Cerebellar nuclear complex (tissue), 1 donor: ENCODE measurements at regions not wholly inside any gene's neighbourhood (a gene's known extent, or its start where the extent isn't known, plus 50 kb on each side); places are given as distances from the start of the nearest gene placed in this dataset.
"Not testable (repeated sequence)": the region's sequence is repeated elsewhere in the genome, so short reads cannot be mapped to it uniquely, and the experiment has no call there.

Source experiments
- DNase-seq, 2 experiments: peaks; one replicate each; lab custom pipeline; 2025; lab: John Stamatoyannopoulos, UW

DNA sequence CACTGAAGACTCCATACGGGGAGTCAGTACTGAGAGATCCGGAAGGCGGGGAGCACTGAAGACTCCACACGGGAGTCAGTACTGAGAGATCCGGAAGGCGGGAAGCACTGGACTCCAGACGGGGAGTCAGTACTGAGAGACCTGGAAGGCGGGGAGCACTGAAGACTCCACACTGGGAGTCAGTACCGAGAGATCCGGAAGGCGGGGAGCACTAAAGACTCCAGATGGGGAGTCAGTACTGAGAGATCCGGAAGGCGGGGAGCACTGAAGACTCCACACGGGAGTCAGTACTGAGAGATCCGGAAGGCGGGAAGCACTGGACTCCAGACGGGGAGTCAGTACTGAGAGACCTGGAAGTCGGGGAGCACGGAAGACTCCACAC, 77.2 kb downstream of the DLL1 start:
- not testable (repeated sequence) for DNase-seq

DNA sequence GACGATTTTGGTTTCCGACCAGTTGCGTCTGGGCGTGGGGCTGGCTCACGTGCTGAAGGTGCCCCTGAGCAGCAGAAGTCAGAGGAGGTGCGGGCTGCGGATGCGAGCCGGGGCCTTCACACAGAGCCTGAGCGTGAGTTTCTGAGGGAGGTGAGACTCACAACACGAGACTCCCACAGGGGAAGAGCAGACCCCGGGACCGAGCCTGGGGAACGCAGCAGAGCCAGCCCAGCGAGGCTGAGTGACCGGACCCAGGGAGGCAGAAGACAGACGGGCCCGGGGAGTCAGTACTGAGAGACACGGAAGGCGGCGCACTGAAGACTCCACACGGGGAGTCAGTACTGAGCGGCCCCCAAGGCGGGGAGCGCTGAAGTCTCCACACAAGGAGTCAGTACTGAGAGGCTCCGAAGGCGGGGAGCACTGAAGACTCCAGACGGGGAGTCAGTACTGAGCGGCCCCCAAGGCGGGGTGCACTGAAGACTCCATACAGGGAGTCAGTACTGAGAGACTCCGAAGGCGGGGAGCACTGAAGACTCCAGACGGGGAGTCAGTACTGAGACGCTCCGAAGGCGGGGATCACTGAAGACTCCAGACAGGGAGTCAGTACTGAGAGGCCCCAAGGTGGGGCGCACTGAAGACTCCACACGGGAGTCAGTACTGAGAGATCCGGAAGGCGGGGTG, 77.8 kb downstream of the DLL1 start:
- no peak for DNase-seq

DNA sequence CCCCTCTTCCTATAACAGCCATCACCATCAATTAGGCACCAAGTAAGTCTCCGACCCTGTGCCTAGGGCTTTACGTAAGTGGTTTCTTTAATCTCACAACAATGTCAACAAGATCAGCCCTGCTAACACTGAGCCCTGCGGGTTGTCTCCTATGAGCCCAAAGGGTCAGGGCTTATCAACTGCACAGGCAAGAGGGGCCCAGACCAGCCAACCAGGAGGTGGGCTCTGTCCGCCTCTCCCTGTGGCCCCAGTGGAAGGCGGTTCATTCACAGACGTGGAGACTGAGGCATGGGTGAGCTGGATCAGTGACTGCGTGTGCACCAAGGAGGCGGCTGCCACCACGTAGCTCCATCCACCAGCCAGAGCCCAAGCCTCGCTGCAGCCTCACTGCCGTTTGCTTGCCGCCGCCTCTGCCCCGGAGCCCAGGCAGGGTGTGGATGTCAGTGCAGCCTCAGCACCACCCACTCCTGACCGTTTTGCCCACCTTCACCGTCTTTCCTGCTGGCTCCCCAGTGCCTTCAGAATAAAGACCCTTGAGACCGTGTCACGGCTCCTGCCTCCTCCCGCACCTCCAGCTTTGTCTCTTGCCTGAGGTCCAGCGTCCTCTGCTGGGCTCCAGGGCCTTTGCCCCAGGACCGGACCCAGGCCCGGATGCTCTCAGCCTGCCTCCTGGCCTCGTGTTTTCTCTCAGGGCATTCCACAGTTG, 78.7 kb downstream of the DLL1 start:
- no peak for DNase-seq

DNA sequence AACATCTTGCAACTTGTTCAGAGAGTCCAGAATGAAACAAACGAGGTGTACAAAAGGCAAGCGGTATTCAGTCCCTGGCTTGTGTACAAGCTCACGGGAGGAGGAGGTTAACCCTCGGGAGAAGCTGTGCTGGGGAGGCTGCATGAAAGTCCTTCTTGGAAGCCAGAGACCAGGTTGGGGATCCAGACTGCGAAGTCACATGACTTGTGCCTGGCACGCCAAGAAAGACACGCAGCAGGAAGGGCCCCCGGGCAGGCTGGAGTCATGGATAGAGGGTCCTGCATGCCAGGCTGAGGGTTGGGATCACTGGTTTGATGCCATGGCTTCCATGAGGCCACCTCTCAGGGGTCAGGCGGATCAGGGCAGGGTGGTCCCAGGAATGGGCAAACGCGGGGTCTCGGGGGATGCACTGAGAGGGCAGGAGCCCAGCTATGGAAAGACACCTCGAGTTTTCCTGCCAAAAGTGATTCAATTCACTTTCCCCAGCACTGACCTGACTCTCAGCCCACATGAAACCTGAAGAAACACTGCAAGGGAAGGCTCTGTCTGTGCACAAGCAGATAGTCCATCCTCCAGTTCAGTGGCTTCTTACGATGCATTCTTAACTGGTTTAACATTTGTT, 79.4 kb downstream of the DLL1 start:
- no peak for DNase-seq

DNA sequence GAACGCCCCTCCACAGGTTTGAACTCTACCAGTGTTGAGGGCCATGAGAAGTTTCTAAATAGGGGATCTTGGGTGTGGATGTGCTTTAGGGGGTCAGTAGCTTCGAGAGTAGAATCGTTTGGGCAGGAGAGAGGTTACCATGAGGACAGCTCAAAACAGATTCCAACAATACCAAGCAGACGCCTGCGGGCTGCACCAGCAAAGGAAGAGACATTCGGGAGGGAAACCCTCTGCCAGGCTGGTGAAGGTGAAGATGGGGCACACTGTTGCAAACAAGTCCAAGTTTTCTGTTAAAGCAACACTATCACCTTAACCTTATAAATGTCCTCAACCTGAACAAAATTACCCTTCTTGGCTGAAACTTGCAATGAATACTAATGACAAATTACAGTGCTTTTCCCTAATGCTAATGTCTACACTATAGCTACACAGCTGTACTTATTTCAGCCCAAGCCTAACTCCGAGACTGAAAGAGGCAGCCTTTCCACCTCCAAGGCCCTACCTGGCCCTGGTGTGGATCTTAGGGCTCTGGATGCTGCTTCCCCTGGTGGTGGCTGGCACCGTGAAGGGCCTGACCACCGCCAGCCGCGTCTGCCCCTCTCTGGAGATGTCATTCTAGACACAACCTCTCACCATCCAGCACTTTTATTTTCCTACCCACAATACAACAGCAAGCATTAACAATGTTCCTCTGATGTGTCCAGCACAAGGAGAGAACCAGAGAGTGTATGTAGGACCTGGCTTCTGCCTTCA, 80.1 kb downstream of the DLL1 start:
- DNase-seq: no peak

DNA sequence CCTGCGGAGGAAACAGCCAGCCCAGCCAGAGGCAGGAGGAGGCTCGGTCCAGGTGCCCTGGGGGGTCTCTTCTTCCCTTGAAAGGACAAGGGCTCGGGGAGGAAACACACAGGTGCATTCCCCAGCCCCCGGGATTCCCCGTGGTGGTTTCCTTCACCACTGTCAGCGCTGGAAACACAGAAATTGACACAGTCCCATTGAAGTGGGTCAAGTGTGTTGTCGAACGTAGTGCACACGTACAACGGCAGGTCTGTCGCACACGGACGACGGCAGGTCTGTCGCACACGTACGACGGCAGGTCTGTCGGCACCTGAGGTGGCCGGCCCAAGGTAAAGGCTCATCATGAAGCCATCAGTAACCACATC, 80.9 kb downstream of the DLL1 start:
- DNase-seq: no peak

DNA sequence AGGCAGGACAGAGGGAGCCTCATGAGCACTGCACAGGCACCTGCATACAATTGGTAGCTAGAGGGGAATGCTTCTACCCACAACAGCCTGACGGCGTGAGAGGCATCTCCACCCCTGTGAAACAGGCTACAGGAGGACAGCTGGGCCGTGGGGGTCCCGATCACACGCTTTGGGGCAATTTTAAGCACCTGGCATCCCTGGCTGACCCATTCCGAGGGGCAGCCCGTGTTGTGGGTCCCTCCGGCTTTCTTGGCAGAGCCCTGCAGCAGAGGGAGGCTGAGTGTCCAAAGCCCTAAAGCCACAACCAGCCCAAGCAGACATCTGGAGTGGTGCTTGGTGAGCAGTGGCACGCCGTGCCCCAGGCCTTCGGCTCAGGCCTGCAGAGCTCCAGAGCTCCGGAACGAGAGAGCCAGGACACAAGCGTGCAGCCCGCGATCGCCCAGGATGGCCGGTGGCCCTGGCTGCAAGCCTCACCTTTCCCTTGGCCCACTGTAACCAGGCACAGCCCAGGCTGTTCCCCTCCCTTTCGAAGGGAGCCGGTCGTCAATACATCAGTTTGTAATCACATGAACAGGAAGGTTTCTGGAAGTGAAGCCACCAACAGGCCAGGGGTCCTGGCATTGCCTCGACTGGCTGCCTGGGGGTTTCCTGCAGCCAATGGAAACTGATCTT, 81.4 kb downstream of the DLL1 start:
- DNase-seq: no peak

DNA sequence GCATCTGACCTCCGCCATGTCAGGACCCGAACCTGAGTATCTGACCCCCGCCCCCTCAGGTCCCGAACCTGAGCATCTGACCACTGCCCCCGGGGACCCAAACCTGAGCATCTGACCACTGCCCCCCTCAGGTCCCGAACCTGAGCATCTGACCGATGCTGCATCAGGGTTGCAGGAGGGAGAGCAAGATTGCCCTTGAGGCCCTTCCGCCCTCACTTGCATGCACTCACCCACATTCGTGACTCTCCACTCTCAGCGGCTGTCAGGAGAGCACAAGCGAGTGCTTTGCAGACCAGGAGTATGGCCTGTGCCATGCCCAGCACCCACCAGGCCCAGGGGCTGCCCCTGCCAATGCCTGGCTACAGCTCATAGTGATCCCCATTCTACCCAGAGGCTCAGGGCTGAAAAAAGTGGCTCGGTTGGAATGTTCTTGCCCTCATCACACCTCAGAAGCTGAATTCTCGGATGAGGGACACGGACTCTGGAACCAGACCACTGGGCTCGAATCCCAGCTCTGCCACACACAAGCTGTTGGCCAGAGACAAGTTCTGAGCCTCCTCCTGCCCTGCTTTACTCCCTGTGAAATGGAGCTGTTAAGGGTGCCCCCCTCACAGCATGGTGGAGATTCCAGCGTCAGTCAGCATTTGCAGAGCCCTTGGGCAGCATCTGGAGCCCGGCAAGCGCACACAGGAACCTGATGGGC, 82.1 kb downstream of the DLL1 start:
- no peak for DNase-seq

DNA sequence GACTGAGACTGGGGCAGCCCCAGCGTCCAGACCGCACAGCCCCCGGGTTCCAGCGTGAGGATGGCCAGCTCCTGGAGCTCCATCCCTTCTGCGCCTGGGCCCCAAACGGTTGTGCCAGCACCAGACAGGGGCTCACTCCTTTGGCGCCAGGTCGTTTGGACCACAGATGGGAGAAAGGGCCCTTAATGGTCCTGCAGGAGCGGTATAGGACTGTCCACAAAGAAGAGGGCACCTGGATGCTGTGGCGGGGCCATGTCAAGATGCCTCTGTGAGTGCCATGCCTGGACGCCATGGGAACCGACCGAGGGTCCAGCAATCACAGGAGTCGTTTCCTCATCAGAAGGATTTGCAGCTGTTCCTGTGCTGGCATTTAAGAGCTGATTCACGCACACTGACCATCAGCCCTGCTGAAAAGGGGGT, 82.7 kb downstream of the DLL1 start:
- DNase-seq: no peak

DNA sequence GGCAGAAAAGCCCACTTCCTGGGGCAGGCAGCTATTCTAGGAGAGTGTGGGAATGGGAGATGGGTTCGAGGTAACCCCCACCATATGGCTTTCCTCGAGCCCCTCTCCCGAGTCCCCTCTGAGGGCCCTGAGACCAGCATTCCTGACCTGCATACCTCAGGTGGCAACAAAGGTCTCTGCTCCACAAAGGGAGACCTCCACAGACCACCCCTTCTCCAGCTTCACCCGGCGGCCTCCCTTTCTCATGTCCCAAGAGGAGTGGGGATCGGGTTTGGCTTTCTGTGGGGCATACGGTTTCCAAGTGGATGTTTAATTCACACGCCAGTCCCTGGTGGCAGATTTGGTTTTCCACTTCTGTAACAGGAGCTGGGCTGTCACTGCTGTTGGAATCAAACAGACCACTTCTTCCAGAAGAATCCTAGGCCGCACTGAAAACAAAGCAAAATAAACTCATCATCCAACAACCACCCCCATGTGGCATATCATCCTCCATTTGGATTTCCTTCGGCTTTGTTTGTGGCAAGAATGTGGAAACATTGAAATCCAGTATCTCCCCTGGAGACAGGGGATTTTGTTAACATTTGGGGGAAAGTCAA, 83.2 kb downstream of the DLL1 start:
- DNase-seq: no peak

DNA sequence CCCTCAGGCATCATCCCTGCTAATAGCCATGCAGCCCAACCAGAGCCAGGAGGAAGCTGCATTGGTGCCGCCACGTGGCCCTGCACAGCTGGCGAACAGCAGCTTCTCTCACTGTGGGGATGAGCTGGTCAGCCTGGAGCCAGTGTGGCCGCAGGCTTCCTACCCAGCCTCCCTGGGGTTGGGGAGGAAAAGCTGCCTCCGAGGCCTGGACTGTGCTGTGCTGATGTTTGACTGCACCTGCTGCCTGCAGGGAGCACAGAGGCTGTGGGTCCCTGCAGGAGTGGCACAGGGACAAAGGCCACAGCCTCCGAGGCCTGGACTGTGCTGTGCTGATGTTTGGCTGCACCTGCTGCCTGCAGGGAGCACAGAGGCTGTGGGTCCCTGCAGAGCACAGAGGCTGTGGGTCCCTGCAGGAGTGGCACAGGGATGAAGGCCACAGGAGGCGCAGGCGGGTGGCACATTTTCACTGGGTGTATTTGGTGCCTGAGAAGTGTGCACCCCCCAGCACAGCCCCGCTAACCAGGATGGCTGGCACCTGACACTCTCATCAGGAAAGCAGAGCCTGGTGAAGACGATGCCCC, 83.9 kb downstream of the DLL1 start:
- no peak for DNase-seq

DNA sequence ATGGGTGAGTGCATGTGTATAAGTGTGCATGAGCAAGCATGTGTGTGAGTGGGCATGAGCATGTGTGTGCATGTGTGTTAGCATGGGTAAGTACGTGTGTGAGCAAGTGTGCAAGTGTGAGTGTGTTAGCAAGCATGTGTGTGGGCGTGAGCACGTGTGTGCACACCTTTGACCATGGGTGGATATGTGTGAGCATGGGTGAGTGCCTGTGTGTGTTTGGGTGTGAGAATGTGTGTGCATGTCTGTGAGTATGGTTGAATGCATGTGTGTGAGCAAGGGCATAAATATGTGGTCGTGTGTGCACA, 84.6 kb downstream of the DLL1 start:
- DNase-seq: no peak

DNA sequence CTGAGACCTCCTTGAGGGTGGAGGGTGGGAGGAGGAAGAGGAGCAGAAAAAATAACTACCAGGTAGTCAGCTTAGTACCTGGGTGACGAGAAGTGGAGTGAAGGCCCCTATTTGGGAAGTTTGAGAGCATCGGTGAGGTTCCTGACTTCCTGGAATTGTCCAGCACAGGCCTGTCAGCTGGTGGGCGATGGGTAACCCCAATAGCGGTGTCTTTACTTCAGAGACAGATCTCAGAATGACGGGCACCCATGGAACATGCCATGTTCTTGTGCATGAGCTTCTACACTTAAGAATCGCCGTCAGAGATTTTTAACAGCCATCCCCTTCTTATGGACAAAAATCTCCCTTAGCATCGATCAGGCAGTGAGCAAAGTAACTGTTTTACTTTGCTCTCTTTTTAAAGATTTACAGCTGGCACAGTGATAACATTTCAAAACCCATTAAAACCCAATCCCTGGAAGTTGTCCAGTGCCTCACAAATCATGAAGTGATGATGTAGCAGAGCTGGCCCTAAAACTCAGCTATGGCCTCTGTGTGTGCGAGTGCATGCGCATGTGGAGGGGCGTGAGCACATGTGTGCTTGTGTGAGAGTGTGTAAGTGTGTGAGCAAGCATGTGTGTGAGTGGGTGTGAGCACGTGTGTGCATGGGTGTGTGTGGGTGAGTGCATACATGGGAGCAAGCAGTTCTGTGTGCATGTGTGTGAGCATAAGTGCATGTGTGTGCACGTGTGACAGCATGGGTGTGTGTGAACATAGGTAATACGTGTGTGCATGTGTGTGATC, 85.2 kb downstream of the DLL1 start:
- DNase-seq: no peak

DNA sequence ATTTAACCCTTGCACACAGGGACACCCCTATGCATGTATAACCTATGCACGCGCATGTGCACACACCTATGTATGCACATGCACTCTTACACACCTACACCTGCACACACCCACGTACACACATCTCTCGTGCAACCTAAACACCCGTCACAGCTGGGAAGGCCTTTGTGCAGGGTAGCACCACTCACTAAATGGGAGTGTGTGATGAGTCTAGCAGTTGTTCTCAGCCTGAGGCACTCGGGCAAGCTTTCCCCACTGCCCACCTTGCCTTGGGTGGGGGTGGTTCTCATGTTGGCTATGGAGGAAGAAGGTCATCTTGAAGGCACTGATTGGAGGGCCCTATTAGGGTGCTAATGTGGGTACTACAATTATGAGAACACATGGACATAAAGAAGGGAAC, 85.8 kb downstream of the DLL1 start:
- DNase-seq: no peak

DNA sequence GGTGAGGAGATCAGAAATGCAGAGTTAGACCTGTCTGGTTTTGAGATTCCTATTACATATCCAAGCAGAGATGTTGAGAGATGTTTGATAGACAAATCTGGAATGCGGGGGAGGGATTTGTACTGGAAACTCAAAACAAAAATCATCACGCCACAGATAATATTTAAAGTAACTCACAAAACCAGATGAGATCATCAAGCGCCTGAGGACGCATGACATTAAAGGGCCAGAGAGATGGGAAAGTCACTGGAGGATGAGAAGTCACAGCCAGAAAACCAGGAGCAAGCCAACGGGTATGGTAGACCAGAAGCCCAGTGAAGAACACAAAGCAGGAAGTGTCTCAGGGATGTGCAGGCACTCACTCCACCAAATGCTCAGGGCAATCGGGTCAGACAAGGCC, 87.7 kb downstream of the DLL1 start:
- no peak for DNase-seq

DNA sequence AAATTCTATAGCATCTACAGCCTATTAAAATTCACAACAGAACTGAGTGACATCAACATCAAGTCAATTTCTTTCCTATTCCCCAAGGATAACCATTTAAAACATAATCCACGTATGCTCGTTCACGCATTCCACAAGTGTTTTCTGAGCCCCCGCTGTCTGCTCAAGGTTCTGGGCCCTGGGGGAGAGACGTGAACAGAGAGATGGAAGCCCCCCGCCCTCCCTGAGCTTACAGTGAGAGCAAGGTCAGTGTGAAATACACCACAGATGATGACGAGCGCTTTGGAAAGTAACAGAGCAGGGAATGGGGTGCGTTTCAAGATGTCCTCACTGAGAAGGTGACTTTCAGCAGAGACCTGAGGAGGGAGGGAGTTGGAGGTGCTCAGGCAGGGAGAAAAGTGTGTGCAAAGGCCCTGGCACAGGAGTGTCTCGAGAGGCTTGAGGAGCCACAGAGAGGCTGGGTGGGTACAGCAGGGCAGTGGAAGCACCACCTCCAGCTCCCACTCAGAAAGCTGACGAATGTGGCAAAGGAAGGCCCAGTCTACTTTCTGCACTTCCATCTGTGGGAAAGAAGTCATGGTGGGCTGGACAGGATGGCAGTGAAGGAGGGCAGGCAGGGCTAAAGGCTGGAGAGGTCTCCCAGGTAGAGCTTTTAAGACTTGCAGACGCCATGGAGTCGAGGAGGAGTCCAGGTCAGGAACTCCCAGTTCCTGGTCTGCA, 88.3 kb downstream of the DLL1 start:
- DNase-seq: no peak

DNA sequence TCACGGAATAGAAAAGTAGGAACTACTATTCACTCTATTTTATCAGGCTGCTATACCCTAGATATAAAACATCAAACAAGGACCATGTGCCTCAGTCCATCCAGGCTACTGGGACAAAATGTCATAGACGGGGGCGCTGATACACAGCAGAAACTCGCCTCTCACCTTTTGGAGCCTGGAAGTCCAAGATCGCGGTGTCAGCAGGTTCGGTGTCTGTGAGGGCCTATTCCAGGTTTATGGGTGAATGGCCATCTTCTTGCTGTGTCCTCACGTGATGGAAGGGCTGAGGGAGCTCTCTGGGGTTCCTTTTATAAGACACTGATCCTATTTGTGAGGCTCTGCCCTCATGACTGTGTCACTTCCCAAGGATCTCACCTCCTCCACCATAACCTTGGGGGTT, 89.5 kb downstream of the DLL1 start:
- no peak for DNase-seq

DNA sequence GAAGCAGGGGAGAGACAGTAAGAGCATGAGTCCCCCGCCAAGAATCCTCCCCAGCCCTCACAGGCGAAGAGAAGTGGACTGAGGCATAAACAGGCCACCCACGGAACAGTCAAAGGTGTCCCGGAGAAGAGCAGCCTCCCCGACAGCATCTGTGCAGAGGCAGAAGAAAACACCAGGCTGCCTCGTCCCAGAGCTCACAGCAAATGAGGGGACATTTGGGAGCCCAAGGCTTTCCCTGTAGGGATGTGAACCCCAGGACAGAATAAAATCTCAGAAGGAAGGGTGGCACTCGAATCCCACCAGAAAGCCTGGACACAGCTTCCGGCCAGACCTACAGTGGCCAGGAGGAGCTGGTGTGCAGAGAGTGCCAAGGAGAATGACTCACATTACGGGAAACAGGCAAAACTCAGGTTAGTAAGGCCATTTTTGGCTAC, 90.4 kb downstream of the DLL1 start:
- no peak for DNase-seq

DNA sequence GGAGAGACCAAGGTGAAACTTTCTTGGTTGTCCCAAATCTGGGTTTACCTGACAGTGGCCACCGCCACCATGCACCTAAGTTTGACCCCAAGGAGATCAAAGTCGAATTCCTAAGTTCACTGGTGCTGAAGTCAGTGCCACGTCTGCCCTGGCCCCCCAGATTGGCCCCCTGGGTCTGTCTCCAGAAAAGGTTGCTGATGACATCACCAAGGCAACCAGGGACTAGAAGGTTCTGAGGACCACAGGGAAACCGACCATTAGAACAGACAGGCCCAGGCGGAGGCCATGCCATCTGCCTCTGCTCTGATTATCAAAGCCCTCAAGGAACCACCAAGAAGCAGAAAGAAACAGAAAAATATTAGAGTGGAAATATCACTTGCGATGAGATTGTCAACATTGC, 91.2 kb downstream of the DLL1 start:
- no peak for DNase-seq

DNA sequence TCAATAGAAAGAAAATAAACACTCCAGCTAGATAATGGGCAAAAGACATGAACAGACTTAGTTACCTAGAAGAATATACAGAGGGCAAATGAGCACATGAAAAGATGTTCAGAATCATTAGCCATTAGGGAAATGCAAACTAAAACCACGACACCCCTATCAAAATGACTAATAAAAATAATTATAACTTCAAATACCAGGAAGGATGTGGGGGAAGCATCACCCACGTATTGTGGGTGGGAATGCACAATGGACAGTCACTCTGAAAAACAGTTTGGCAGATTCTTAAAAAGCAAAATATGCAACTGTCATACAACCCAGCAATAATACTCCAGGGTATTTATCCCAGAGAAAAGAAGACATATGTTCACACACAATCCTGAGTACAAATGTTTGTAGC, 92.6 kb downstream of the DLL1 start:
- DNase-seq: no peak
